H1 (cell line): ENCODE measurements at regions not wholly inside any gene's neighbourhood (a gene's known extent, or its start where the extent isn't known, plus 50 kb on each side); places are given as distances from the start of the nearest gene placed in this dataset.

Experiments
- CTCF ChIA-PET: fragments of 300-600 bp; sonication (Branson Sonifier 250); formaldehyde crosslinking; loops from one replicate; lab custom pipeline; 2021; ENCODE audit not compliant: partially characterized antibody; lab: Charles Lee
- POLR2A ChIA-PET: fragments of 300-600 bp; sonication (Branson Sonifier 250); formaldehyde crosslinking; loops from one replicate; lab custom pipeline; 2021; ENCODE audit warnings: inconsistent platforms; ENCODE audit not compliant: partially characterized antibody; lab: Charles Lee
- DNase-seq, 2 experiments: peaks; one replicate each; pipeline versions ENCODE4 v3.0.0 to v3.0.0-alpha.2; 2010 to 2022; ENCODE audit warnings: low spot score in 2 of 2, low read depth in 1 of 2, mixed read lengths in 1 of 2
- FAIRE-seq: peaks from 2 replicates; lab custom pipeline; 2011; peaks lifted over from hg19 to GRCh38; lab: Jason Lieb, UNC
- H2AFZ ChIP-seq: 2 replicates; pipeline ENCODE4 v1.8.1; 2012; ENCODE audit warnings: low read length, inconsistent platforms
- H2AK5ac ChIP-seq: 2 replicates; pipeline ENCODE4 v1.6.1; 2013; ENCODE audit warnings: low read depth, low read length
- H2BK120ac ChIP-seq: replicated peaks from 2 replicates; pipeline ENCODE3; 2013; ENCODE audit warnings: low read depth, low read length, inconsistent platforms
- H2BK12ac ChIP-seq: 2 replicates; pipeline ENCODE4 v1.6.1; 2013; ENCODE audit warnings: low read depth, low read length
- H2BK15ac ChIP-seq: 2 replicates; pipeline ENCODE4 v1.6.1; 2013; ENCODE audit warnings: low read length
- H2BK20ac ChIP-seq: 2 replicates; pipeline ENCODE4 v1.6.1; 2013; ENCODE audit warnings: low read length
- H2BK5ac ChIP-seq: 2 replicates; pipeline ENCODE4 v1.6.1; 2013; ENCODE audit warnings: low read depth, low read length
- H3K14ac ChIP-seq: 2 replicates; pipeline ENCODE4 v1.6.1; 2013; ENCODE audit warnings: inconsistent platforms; ENCODE audit not compliant: insufficient read length
- H3K18ac ChIP-seq: 2 replicates; pipeline ENCODE4 v1.6.1; 2013; ENCODE audit warnings: low read length; ENCODE audit errors: extremely low read depth
- H3K23ac ChIP-seq: 2 replicates; pipeline ENCODE4 v1.6.1; 2013; ENCODE audit warnings: inconsistent platforms; ENCODE audit not compliant: insufficient read length
- H3K23me2 ChIP-seq: 2 replicates; pipeline ENCODE4 v1.6.1; 2013; ENCODE audit warnings: low read depth, low read length
- H3K27ac ChIP-seq: 2 replicates; pipeline ENCODE4 v1.6.1; 2011; ENCODE audit warnings: low read depth, low read length, inconsistent platforms
- H3K27me3 ChIP-seq, 4 experiments: replicated peaks in 1 of 4; 1 replicate in 1 of 4; 2 replicates in 3 of 4; pipeline versions ENCODE4 v1.6.1 to v1.8.1; 2011 to 2013; ENCODE audit warnings: low read length in 3 of 4, mild to moderate bottlenecking in 3 of 4, inconsistent platforms in 2 of 4, mixed read lengths in 2 of 4, moderate library complexity in 1 of 4; ENCODE audit not compliant: control insufficient read depth in 3 of 4, insufficient read depth in 3 of 4; ENCODE audit errors: extremely low read depth in 1 of 4
- H3K36me3 ChIP-seq, 4 experiments: 2 replicates each; pipeline versions ENCODE4 v1.6.1 to v1.8.1; 2011 to 2013; ENCODE audit warnings: mild to moderate bottlenecking in 4 of 4, low read length in 3 of 4, moderate library complexity in 2 of 4, control low read depth in 1 of 4, inconsistent platforms in 1 of 4; ENCODE audit not compliant: insufficient read depth in 4 of 4, control insufficient read depth in 2 of 4
- H3K4ac ChIP-seq: replicated peaks from 2 replicates; pipeline ENCODE3; 2013; ENCODE audit warnings: low read length, low read depth, mixed read lengths, inconsistent platforms; ENCODE audit not compliant: insufficient read length
- H3K4me1 ChIP-seq, 4 experiments: replicated peaks in 1 of 4; 1 replicate in 1 of 4; 2 replicates in 3 of 4; pipeline versions ENCODE4 v1.6.1 to v1.8.1; 2011 to 2013; ENCODE audit warnings: low read length in 3 of 4, inconsistent platforms in 2 of 4, mixed read lengths in 1 of 4; ENCODE audit not compliant: insufficient read depth in 4 of 4, control insufficient read depth in 3 of 4
- H3K4me2 ChIP-seq, 2 experiments: 2 replicates each; pipeline versions ENCODE4 v1.6.1 to v1.8.1; 2011 to 2013; ENCODE audit warnings: low read depth in 2 of 2, low read length in 2 of 2, control low read depth in 1 of 2, inconsistent platforms in 1 of 2, mild to moderate bottlenecking in 1 of 2; ENCODE audit not compliant: insufficient read depth in 1 of 2
- H3K4me3 ChIP-seq, 4 experiments: fragments of 200-600, 300-600 bp in 1 of 4; sonication (generic), shearing (Covaris generic), sonication (Bioruptor Twin) in 1 of 4; 2 replicates each; pipeline versions ENCODE4 v1.5.1 to v1.8.1; 2011 to 2016; ENCODE audit warnings: low read length in 4 of 4, low read depth in 3 of 4, control low read depth in 2 of 4, inconsistent platforms in 2 of 4, mild to moderate bottlenecking in 2 of 4, mixed read lengths in 1 of 4, moderate library complexity in 1 of 4; ENCODE audit not compliant: insufficient read depth in 2 of 4; ENCODE audit errors: extremely low read depth in 1 of 4
- H3K56ac ChIP-seq: replicated peaks from 2 replicates; pipeline ENCODE3; 2013; ENCODE audit warnings: low read depth, mild to moderate bottlenecking, mixed read lengths, low read length, inconsistent platforms; ENCODE audit not compliant: insufficient read length
- H3K79me1 ChIP-seq: 2 replicates; pipeline ENCODE4 v1.6.1; 2013; ENCODE audit warnings: low read depth, low read length, control low read depth
- H3K79me2 ChIP-seq, 2 experiments: 2 replicates each; pipeline versions ENCODE4 v1.6.1 to v1.8.1; 2012 to 2013; ENCODE audit warnings: low read length in 2 of 2, mild to moderate bottlenecking in 2 of 2, inconsistent platforms in 1 of 2; ENCODE audit not compliant: insufficient read depth in 2 of 2, control insufficient read depth in 1 of 2
- H3K9ac ChIP-seq, 4 experiments: replicated peaks in 1 of 4; 1 replicate in 1 of 4; 2 replicates in 3 of 4; pipeline versions ENCODE4 v1.6.1 to v1.8.1; 2011 to 2013; ENCODE audit warnings: low read depth in 3 of 4, low read length in 3 of 4, control low read depth in 2 of 4, mild to moderate bottlenecking in 2 of 4, moderate library complexity in 2 of 4, inconsistent platforms in 1 of 4; ENCODE audit errors: extremely low read depth in 1 of 4
- H3K9me3 ChIP-seq, 2 experiments: 2 replicates each; pipeline versions ENCODE4 v1.6.1 to v1.8.1; 2012 to 2013; ENCODE audit warnings: mild to moderate bottlenecking in 2 of 2, moderate library complexity in 2 of 2, control low read depth in 1 of 2, inconsistent platforms in 1 of 2, low read depth in 1 of 2, low read length in 1 of 2, mixed read lengths in 1 of 2; ENCODE audit not compliant: insufficient read depth in 2 of 2
- H4K20me1 ChIP-seq, 2 experiments: replicated peaks in 1 of 2; 2 replicates each; pipeline versions ENCODE3 to v1.8.1; 2011 to 2013; ENCODE audit warnings: inconsistent platforms in 2 of 2, low read length in 2 of 2, mild to moderate bottlenecking in 1 of 2; ENCODE audit not compliant: insufficient read depth in 2 of 2, control insufficient read depth in 1 of 2
- H4K5ac ChIP-seq: 2 replicates; pipeline ENCODE4 v1.6.1; 2013; ENCODE audit warnings: low read length, low read depth, mixed read lengths, inconsistent platforms; ENCODE audit not compliant: insufficient read length
- H4K8ac ChIP-seq: 2 replicates; pipeline ENCODE4 v1.8.0; 2013; ENCODE audit warnings: mild to moderate bottlenecking, moderate library complexity, low read length, inconsistent platforms; ENCODE audit not compliant: insufficient read depth; ENCODE audit errors: extremely low read depth
- H4K91ac ChIP-seq: replicated peaks from 2 replicates; pipeline ENCODE3; 2013; ENCODE audit warnings: low read length, mixed read lengths, inconsistent platforms; ENCODE audit not compliant: insufficient read length
- RAD21 ChIP-seq, 2 experiments: IDR thresholded peaks in 1 of 2; conservative IDR thresholded peaks in 1 of 2; 2 replicates each; pipeline ENCODE4 v1.6.1; 2011; ENCODE audit warnings: low read depth in 2 of 2, low read length in 2 of 2, improper control_type of control experiment in 1 of 2, inconsistent platforms in 1 of 2, mild to moderate bottlenecking in 1 of 2, moderate library complexity in 1 of 2
- RBBP5 ChIP-seq: IDR thresholded peaks from 2 replicates; pipeline ENCODE4 v1.7.1; 2012; ENCODE audit warnings: low read depth, mild to moderate bottlenecking, inconsistent platforms, low read length, moderate library complexity, borderline replicate concordance

GRCh38 chr4:158459085-158459820 lies 62.4 kb upstream of the RXFP1 start:
- 0 out of 2 replicates have a peak overlapping the region, but pooled peaks have one; percentile 81 for H2AFZ ChIP-seq
- no peak overlapping the region for H3K4me2 ChIP-seq
- no peak overlapping the region for H2BK120ac ChIP-seq
- no peak for FAIRE-seq
- ChIA-PET CTCF (interaction anchor here (1.3 to 1.4 kb wide), 2 partner anchors 37 to 167 kb away, joined by 4 to 5 read pairs; no protein-coding TSS in a partner anchor), POLR2A (no interaction called here)
- no peaks in the 10 kb centered on the region for H3K27me3 ChIP-seq
- no peaks in the 10 kb centered on the region for H3K79me1 ChIP-seq
- H4K91ac ChIP-seq, result no peak overlapping the region
- DNase-seq, result no peak
- H2AK5ac ChIP-seq, result no peak overlapping the region
- no peak overlapping the region for H2BK5ac ChIP-seq
- no peaks in the 10 kb centered on the region for H3K4me1 ChIP-seq
- no peak overlapping the region for H3K27ac ChIP-seq
- no peak overlapping the region for H2BK12ac ChIP-seq
- no peaks in the 10 kb centered on the region for H3K36me3 ChIP-seq
- no peak overlapping the region for H3K18ac ChIP-seq
- H3K9me3 ChIP-seq, result no peaks in the 10 kb centered on the region
- H3K23ac ChIP-seq, result no peak overlapping the region
- H3K14ac ChIP-seq, result no peak overlapping the region
- no peak overlapping the region for H2BK20ac ChIP-seq
- H3K23me2 ChIP-seq, result no peaks in the 10 kb centered on the region
- TF ChIP-seq RBBP5 (no peak), RAD21 (IDR thresholded peaks at IDR 0.05 in 1 of 2, conservative IDR thresholded peaks at IDR 0.05 in 1 of 2; ENCODE audit: low read depth in 2 of 2, low read length in 2 of 2) (peak in 1 of 2 experiments; percentile 4; a peak in 1 of 4 replicates)
- no peak overlapping the region for H3K9ac ChIP-seq
- no peak overlapping the region for H3K4ac ChIP-seq
- no peak overlapping the region for H2BK15ac ChIP-seq
- no peaks in the 10 kb centered on the region for H3K79me2 ChIP-seq
- no peak overlapping the region for H3K56ac ChIP-seq
- no peak overlapping the region for H4K8ac ChIP-seq
- H4K5ac ChIP-seq, result no peak overlapping the region
- H4K20me1 ChIP-seq, result no peaks in the 10 kb centered on the region
- no peak overlapping the region for H3K4me3 ChIP-seq
